Esophagus muscularis mucosa (tissue), 4 donors: ENCODE measurements at regions not wholly inside any gene's neighbourhood (a gene's known extent, or its start where the extent isn't known, plus 50 kb on each side); places are given as distances from the start of the nearest gene placed in this dataset.

Source experiments
- DNase-seq: peaks from one replicate; pipeline ENCODE4 v3.0.0-alpha.2; 2017; ENCODE audit errors: extremely low spot score
- H3K27ac ChIP-seq, 4 donors: fragments of 200-600 bp; sonication (generic); replicated peaks in 1 of 4; 1 replicate in 3 of 4; 2 replicates in 1 of 4; pipeline ENCODE4 v1.5.1; 2016 to 2019; ENCODE audit warnings: mild to moderate bottlenecking in 1 of 4
- H3K27me3 ChIP-seq, 4 donors: fragments of 200-600 bp; sonication (generic); one replicate each; pipeline versions ENCODE4 v1.5.1 to v1.6.0; 2016 to 2019
- H3K36me3 ChIP-seq, 4 donors: fragments of 200-600 bp; sonication (generic); one replicate each; pipeline ENCODE4 v1.5.1; 2016 to 2019
- H3K4me1 ChIP-seq, 4 donors: fragments of 200-600 bp; sonication (generic); one replicate each; pipeline ENCODE4 v1.5.1; 2016 to 2019
- H3K4me3 ChIP-seq, 4 donors: fragments of 200-600 bp; sonication (generic); 1 replicate in 2 of 4; 2 replicates in 2 of 4; pipeline ENCODE4 v1.5.1; 2016 to 2019; ENCODE audit warnings: mild to moderate bottlenecking in 4 of 4, moderate library complexity in 1 of 4
- H3K9me3 ChIP-seq, 4 donors: fragments of 200-600 bp; sonication (generic); 1 replicate in 3 of 4; 2 replicates in 1 of 4; pipeline ENCODE4 v1.5.1; 2016 to 2019
- CTCF ChIP-seq, 3 experiments: fragments of 200-600 bp in 2 of 3; fragments of 450-650 bp in 1 of 3; sonication (generic) in 2 of 3; IDR thresholded peaks; one replicate each; pipeline ENCODE4 v1.5.1; 2017 to 2019; ENCODE audit warnings: antibody characterized with exemption in 3 of 3, mild to moderate bottlenecking in 2 of 3, moderate library complexity in 1 of 3
- EP300 ChIP-seq: sonication (generic); formaldehyde crosslinking; IDR thresholded peaks from one replicate; pipeline ENCODE4 v1.6.1; 2017; ENCODE audit warnings: antibody characterized with exemption
- POLR2A ChIP-seq: fragments of 450-650 bp; IDR thresholded peaks from one replicate; pipeline ENCODE4 v1.6.1; 2017; ENCODE audit warnings: antibody characterized with exemption, moderate library complexity, mild to moderate bottlenecking, low read depth
- POLR2AphosphoS5 ChIP-seq, 2 donors: sonication (generic); formaldehyde crosslinking; IDR thresholded peaks; one replicate each; pipeline ENCODE4 v1.6.1; 2017; ENCODE audit warnings: antibody characterized with exemption in 2 of 2
- WGBS: methylation state at CpG from one replicate; pipeline ENCODE4 v1.1.5; 2018; 5-methylcytosine and 5-hydroxymethylcytosine counted together
- intact Hi-C: fragments of 100-400 bp; cut with DNase I; formaldehyde crosslinking; loops from one replicate; pipeline ENCODE4 v1.15.1; 2023

DNA sequence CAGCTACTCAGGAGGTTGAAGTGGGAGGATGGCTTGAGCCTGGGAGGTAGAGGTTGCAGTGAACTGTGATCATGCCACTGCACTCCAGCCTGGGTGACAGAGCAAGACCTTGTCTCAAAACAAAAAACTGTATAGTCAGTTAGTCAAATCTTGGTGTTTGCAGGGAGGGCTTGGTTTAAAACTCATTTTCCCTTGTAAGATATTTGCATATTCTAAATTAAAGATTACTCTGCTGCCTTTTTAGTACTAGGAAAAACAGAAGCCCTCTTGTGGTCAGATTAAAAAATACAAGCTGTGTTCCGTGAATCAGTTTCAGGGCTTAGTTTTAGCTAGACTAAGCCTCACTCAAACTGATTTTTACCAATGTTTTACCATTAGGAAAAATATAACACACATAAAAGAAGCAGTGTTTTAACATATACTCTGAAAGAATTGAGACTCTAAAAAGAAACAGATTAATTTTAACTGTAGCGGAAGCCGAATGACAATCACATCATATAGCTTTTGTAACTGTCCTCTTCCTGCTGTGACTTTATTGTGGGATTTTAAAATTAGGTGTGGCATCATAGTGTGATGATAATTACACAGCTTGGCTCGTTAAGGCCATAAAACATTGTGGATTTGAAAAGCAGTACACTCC, 84.9 kb upstream of the BASP1 start:
- no peaks in the 10 kb centered on the region for H3K36me3 ChIP-seq
- intact Hi-C loops: loop anchor here (5.0 kb wide), 2 partner anchors 200 to 335 kb away; no protein-coding TSS in a partner anchor
- TF ChIP-seq CTCF (IDR thresholded peaks at IDR 0.05) (peak; percentile 37 to 70 (median 50)), EP300 (no peak)
- WGBS: 53% methylated on average over 4 of the region's 4 CpGs
- no peak overlapping the region for H3K27ac ChIP-seq
- DNase-seq: no peak
- H3K27me3 ChIP-seq: peaks cover 0 to 6% (median 0%) of the 10 kb centered on the region in 4 donors
- no peak overlapping the region for H3K4me3 ChIP-seq
- H3K9me3 ChIP-seq: no peaks in the 10 kb centered on the region
- H3K4me1 ChIP-seq: no peaks in the 10 kb centered on the region

DNA sequence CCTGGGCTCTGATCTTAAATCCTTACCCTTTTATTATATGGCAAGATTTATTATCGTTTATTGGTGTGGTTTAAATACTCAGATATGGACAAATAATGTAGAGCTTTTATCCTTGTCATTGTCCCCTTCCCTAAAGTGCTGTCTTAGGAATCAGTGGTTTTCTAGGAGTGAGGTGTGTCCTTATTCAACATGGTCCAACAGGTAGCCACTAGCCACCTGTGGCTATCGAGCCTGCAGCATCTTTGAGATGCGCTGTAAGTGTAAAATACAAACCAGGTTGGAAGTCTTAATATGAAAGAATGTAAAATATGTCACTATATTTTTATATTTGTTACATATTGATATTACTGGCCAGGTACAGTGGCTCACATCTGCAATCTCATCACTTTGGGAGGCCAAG, 82.4 kb upstream of the BASP1 start:
- Histone ChIP-seq H3K27me3 (no peaks in the 10 kb centered on the region), H3K27ac (no peak overlapping the region), H3K36me3 (no peaks in the 10 kb centered on the region), H3K9me3 (no peaks in the 10 kb centered on the region), H3K4me1 (no peaks in the 10 kb centered on the region), H3K4me3 (no peak overlapping the region)
- intact Hi-C loops: no loop called here
- TF ChIP-seq EP300 (no peak), POLR2AphosphoS5 (IDR thresholded peaks at IDR 0.05) (no peak), CTCF (IDR thresholded peaks at IDR 0.05) (no peak), POLR2A (no peak)
- WGBS: 94% methylated on average over 3 of the region's 3 CpGs
- DNase-seq: no peak

DNA sequence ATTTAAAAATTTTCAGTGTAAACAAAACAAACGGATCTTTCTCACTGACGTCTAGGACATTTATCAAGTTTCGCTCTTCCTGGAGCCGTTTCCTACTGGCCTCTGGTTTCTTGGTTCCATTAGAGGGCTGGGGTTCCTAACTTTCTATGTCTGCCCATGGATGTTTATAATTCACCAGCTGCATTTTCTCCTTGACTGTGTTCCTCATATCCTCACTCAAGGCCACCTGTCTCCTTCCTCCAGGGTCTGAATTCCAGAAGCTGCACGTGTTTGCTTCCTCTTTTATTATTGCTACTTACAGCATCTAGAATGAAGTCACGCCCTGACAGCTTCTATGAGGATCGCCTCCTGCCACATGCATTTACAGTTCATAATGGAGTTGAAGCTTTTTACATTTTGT, 74.1 kb upstream of the BASP1 start:
- Histone ChIP-seq H3K9me3 (no peaks in the 10 kb centered on the region), H3K4me3 (no peak overlapping the region), H3K27me3 (no peaks in the 10 kb centered on the region), H3K27ac (no peak overlapping the region), H3K36me3 (no peaks in the 10 kb centered on the region), H3K4me1 (no peaks in the 10 kb centered on the region)
- no peak for TF ChIP-seq POLR2AphosphoS5 (IDR thresholded peaks at IDR 0.05)
- no peak for TF ChIP-seq CTCF (IDR thresholded peaks at IDR 0.05)
- TF ChIP-seq POLR2A: no peak
- TF ChIP-seq EP300: no peak
- 47% methylated on average over 7 of the region's 7 CpGs for WGBS
- DNase-seq: no peak
- intact Hi-C loops: no loop called here

GRCh38 chr5:17146280-17146841, 71.1 kb upstream of the BASP1 start:
- H3K9me3 ChIP-seq: no peaks in the 10 kb centered on the region
- no peaks in the 10 kb centered on the region for H3K27me3 ChIP-seq
- H3K27ac ChIP-seq: no peak overlapping the region
- no peaks in the 10 kb centered on the region for H3K4me1 ChIP-seq
- intact Hi-C loops: no loop called here
- no peak overlapping the region for H3K4me3 ChIP-seq
- no peaks in the 10 kb centered on the region for H3K36me3 ChIP-seq
- no peak for DNase-seq
- TF ChIP-seq POLR2A (no peak), CTCF (IDR thresholded peaks at IDR 0.05) (no peak), POLR2AphosphoS5 (IDR thresholded peaks at IDR 0.05) (no peak), EP300 (no peak)
- 87% methylated on average over 5 of the region's 5 CpGs for WGBS

- no peak for DNase-seq
- Histone ChIP-seq H3K9me3 (no peaks in the 10 kb centered on the region), H3K27ac (no peak overlapping the region), H3K4me1 (no peaks in the 10 kb centered on the region), H3K36me3 (no peaks in the 10 kb centered on the region), H3K27me3 (no peaks in the 10 kb centered on the region), H3K4me3 (no peak overlapping the region)
- intact Hi-C loops: no loop called here
- TF ChIP-seq EP300 (no peak), CTCF (IDR thresholded peaks at IDR 0.05) (no peak), POLR2A (no peak), POLR2AphosphoS5 (IDR thresholded peaks at IDR 0.05) (no peak)
- 98% methylated on average over 9 of the region's 9 CpGs for WGBS
Measured at GRCh38 chr5:17147170-17147569, 70.3 kb upstream of the BASP1 start.
